GM23248 (cell line): ENCODE measurements at regions not wholly inside any gene's neighbourhood (a gene's known extent, or its start where the extent isn't known, plus 50 kb on each side); places are given as distances from the start of the nearest gene placed in this dataset.

Source experiments
- DNase-seq: peaks from one replicate; pipeline ENCODE4 v3.0.0-alpha.2; 2015
- H2AFZ ChIP-seq: fragments of 200-600 bp; sonication (generic); 2 replicates; pipeline ENCODE4 v1.6.1; 2016; ENCODE audit warnings: antibody characterized with exemption
- H3F3A ChIP-seq: fragments of 200-600 bp; sonication (generic); 2 replicates; pipeline ENCODE4 v1.6.1; 2016; ENCODE audit warnings: mild to moderate bottlenecking, antibody characterized with exemption, mixed run types; ENCODE audit not compliant: insufficient read depth
- H3K27ac ChIP-seq: fragments of 200-600 bp; sonication (generic); 2 replicates; pipeline ENCODE4 v1.5.1; 2016; ENCODE audit warnings: mild to moderate bottlenecking
- H3K27me3 ChIP-seq: fragments of 200-600 bp; sonication (generic); replicated peaks from 2 replicates; pipeline ENCODE4 v1.6.1; 2016; ENCODE audit warnings: mild to moderate bottlenecking; ENCODE audit not compliant: insufficient read depth
- H3K36me3 ChIP-seq: fragments of 200-600 bp; sonication (generic); 2 replicates; pipeline ENCODE4 v1.6.1; 2016; ENCODE audit warnings: low read depth, mild to moderate bottlenecking
- H3K4me1 ChIP-seq: fragments of 200-600 bp; sonication (generic); 2 replicates; pipeline ENCODE4 v1.6.1; 2016; ENCODE audit warnings: mild to moderate bottlenecking; ENCODE audit not compliant: insufficient read depth
- H3K4me2 ChIP-seq: fragments of 200-600 bp; sonication (generic); one replicate; pipeline ENCODE4 v1.6.1; 2016; ENCODE audit warnings: mild to moderate bottlenecking; ENCODE audit not compliant: unreplicated experiment
- H3K4me3 ChIP-seq: fragments of 200-600 bp; sonication (generic); 2 replicates; pipeline ENCODE4 v1.5.1; 2016; ENCODE audit warnings: mild to moderate bottlenecking
- H3K79me2 ChIP-seq: fragments of 200-600 bp; sonication (generic); 2 replicates; pipeline ENCODE4 v1.6.1; 2016; ENCODE audit warnings: mild to moderate bottlenecking; ENCODE audit not compliant: insufficient read depth
- H3K9ac ChIP-seq: fragments of 200-600 bp; sonication (generic); 2 replicates; pipeline ENCODE4 v1.6.1; 2016; ENCODE audit warnings: mild to moderate bottlenecking
- H3K9me2 ChIP-seq: fragments of 200-600 bp; sonication (generic); 2 replicates; pipeline ENCODE4 v1.6.1; 2016; ENCODE audit warnings: mixed run types, mild to moderate bottlenecking, moderate library complexity; ENCODE audit not compliant: insufficient read depth
- H3K9me3 ChIP-seq: fragments of 200-600 bp; sonication (generic); one replicate; pipeline ENCODE4 v1.6.1; 2017; ENCODE audit warnings: low read depth
- H4K20me1 ChIP-seq: fragments of 200-600 bp; sonication (generic); 2 replicates; pipeline ENCODE4 v1.6.0; 2016; ENCODE audit not compliant: insufficient read depth
- EZH2 ChIP-seq: fragments of 200-600 bp; sonication (generic); IDR thresholded peaks from 2 replicates; pipeline ENCODE4 v1.6.1; 2018; ENCODE audit warnings: antibody characterized with exemption, mild to moderate bottlenecking; ENCODE audit not compliant: insufficient read depth, poor library complexity, severe bottlenecking
- EZH2phosphoT487 ChIP-seq: fragments of 200-600 bp; sonication (generic); IDR thresholded peaks from 2 replicates; pipeline ENCODE4 v1.6.1; 2018; ENCODE audit warnings: antibody characterized with exemption, moderate library complexity, mild to moderate bottlenecking, low read depth; ENCODE audit not compliant: insufficient read depth
- WGBS, 2 experiments: methylation state at CpG; one replicate each; pipeline ENCODE4 v1.1.6; 2015 to 2017; ENCODE audit warnings: low lambda C conversion rate in 2 of 2, low coverage in 1 of 2; ENCODE audit errors: missing lambda C conversion rate in 2 of 2; 5-methylcytosine and 5-hydroxymethylcytosine counted together
- in situ Hi-C: fragments of 300-500 bp; cut with MboI; formaldehyde crosslinking; loops from 2 replicates; pipeline ENCODE4 v1.15.0; 2020

DNA sequence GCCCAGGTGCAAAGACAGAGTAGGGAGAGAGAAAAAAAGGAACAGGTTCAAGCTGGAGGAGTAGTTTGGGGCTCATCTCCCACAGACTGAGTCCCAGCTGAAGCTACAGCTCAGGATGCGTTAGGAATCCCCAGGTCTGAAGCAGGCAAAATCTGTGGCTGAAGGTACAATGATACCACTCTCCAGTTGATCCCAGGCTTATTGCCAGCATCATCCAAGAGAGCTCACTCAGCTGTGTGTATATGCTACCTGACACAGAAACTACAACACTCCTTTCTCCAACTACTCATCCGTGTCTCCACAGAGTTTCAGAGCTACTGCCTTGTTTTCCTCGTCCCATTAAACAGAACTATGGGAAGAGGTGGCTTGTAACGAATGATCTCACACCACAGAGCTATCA, 851.3 kb downstream of the GRID1 start:
- Histone ChIP-seq H3K27ac (no peak overlapping the region), H3K4me3 (no peak overlapping the region), H3K9me2 (no peaks in the 10 kb centered on the region), H3K27me3 (no peaks in the 10 kb centered on the region), H3K4me2 (no peak overlapping the region), H3K9me3 (peaks cover 3% of the 10 kb centered on the region), H3K9ac (no peak overlapping the region), H3K36me3 (no peaks in the 10 kb centered on the region), H4K20me1 (no peaks in the 10 kb centered on the region), H3K4me1 (no peaks in the 10 kb centered on the region), H3K79me2 (no peaks in the 10 kb centered on the region), H3F3A (no peaks in the 10 kb centered on the region), H2AFZ (no peak overlapping the region)
- in situ Hi-C loops, result no loop called here
- TF ChIP-seq EZH2phosphoT487 (no peak), EZH2 (no peak)
- WGBS, 2 experiments, result 10 to 11% methylated on average over 4 of the region's 4 CpGs
- DNase-seq, result no peak

DNA sequence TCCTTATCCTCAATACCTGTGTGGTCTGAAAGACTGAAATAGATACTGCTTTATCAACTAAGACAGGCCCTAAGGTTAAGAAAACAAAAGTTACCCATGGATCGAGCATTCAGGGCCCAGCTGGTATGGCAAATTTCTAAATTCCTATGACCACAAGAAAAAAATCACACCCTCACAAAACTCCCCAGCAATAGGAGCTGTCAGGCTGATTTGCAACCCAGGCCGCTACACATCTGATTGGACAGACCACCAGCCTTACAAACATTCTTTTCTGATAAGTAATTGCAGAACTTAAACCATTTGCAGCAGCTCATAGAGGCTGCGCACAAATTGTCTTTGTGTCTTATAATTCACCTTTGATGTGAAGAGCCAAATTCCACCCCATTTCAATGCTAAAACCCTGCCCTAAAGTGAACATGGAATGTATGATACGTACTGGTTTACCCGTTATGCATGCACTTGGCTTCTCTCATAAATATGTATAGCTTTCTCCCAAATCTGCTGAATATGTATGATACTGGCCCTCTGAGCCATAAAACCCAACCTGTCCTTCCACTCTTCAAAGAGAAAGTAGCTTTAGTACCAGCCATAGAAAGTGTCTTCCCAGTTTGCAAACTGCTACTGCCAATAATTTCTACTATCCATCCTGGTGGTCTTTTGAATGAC, 842.5 kb downstream of the GRID1 start:
- H3K79me2 ChIP-seq, result no peaks in the 10 kb centered on the region
- H4K20me1 ChIP-seq, result no peaks in the 10 kb centered on the region
- H3K4me1 ChIP-seq, result no peaks in the 10 kb centered on the region
- no peak overlapping the region for H3K4me2 ChIP-seq
- H3K4me3 ChIP-seq, result no peak overlapping the region
- H3K9me3 ChIP-seq, result peaks cover 3% of the 10 kb centered on the region
- in situ Hi-C loops, result no loop called here
- WGBS, 2 experiments, result 15 to 19% methylated on average over 5 of the region's 5 CpGs
- H3K27ac ChIP-seq, result no peak overlapping the region
- no peaks in the 10 kb centered on the region for H3K36me3 ChIP-seq
- no peak overlapping the region for H3K9ac ChIP-seq
- no peak overlapping the region for H2AFZ ChIP-seq
- no peaks in the 10 kb centered on the region for H3K9me2 ChIP-seq
- DNase-seq, result no peak
- no peaks in the 10 kb centered on the region for H3K27me3 ChIP-seq
- TF ChIP-seq EZH2, result no peak
- no peak for TF ChIP-seq EZH2phosphoT487
- no peaks in the 10 kb centered on the region for H3F3A ChIP-seq

DNA sequence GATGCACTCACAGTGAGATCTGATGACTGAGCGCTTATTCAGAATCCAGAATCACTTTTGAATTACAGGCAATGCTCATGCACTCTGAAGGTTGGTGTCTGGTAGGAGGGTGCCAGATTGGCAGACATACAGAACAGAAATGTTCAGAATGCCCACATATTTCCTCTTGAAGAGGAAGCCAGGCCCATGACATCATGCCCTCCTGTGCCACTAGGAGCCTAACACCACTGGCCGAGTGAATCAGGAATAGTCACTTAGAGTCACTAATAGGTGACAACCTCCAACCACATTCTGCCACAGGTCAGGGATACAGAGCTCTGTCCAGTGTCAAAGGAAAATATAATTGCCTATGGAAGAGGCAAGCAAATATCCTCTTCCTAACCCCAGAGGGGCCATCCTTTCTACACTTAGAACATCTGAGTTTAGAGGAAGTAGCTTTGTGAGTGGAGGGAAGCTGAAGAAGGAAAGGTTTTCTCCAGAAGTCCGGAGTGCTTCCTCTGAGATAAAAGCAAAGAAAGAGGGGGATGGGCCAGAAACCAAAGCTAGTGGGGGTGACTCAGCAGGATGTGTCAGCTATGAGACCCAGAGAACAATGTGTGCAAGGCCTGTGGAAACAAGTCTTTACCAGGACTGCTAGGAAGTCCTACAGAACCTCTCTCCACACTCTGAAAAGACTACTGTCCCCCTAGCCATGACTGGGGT, 838.8 kb downstream of the GRID1 start:
- no peak overlapping the region for H3K4me3 ChIP-seq
- H3K9ac ChIP-seq, result no peak overlapping the region
- H3K79me2 ChIP-seq, result no peaks in the 10 kb centered on the region
- H3K4me1 ChIP-seq, result no peaks in the 10 kb centered on the region
- no peaks in the 10 kb centered on the region for H3K9me2 ChIP-seq
- H3K4me2 ChIP-seq, result no peak overlapping the region
- no peaks in the 10 kb centered on the region for H3K36me3 ChIP-seq
- H3K27ac ChIP-seq, result no peak overlapping the region
- no peaks in the 10 kb centered on the region for H3F3A ChIP-seq
- no peaks in the 10 kb centered on the region for H4K20me1 ChIP-seq
- TF ChIP-seq EZH2phosphoT487, result no peak
- TF ChIP-seq EZH2, result no peak
- DNase-seq, result no peak
- in situ Hi-C loops, result no loop called here
- WGBS, 2 experiments, result 57 to 72% methylated on average over 3 of the region's 3 CpGs
- no peak overlapping the region for H2AFZ ChIP-seq
- H3K27me3 ChIP-seq, result no peaks in the 10 kb centered on the region
- no peaks in the 10 kb centered on the region for H3K9me3 ChIP-seq

DNA sequence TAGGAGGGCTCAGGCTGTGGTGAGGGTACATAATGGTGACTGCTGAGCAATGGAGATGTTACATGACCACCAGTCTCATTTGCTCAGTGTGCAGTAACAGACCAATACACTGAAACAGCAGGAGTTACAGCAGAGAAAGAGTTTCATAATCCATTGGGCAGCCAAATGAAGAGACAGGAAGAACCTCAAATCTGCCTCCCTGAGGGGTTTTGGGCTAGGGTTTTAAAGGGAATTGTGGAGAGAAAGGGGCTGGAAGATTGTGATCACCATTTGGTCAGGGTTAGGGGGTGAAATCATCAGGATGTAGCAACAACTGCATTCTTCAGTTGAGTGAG, 838.3 kb downstream of the GRID1 start:
- Histone ChIP-seq H3K9me2 (no peaks in the 10 kb centered on the region), H4K20me1 (no peaks in the 10 kb centered on the region), H3K36me3 (no peaks in the 10 kb centered on the region), H3K4me1 (no peaks in the 10 kb centered on the region), H3K4me3 (no peak overlapping the region), H3K79me2 (no peaks in the 10 kb centered on the region), H3K4me2 (no peak overlapping the region), H3F3A (no peaks in the 10 kb centered on the region), H3K9ac (no peak overlapping the region), H3K27me3 (no peaks in the 10 kb centered on the region), H3K27ac (no peak overlapping the region), H2AFZ (no peak overlapping the region), H3K9me3 (no peaks in the 10 kb centered on the region)
- TF ChIP-seq EZH2phosphoT487 (no peak), EZH2 (no peak)
- in situ Hi-C loops, result no loop called here
- no peak for DNase-seq
